NCI-H146 treated with DMSO at 0.1 percent for 48 hours (cell line): ENCODE measurements at regions not wholly inside any gene's neighbourhood (a gene's known extent, or its start where the extent isn't known, plus 50 kb on each side); places are given as distances from the start of the nearest gene placed in this dataset.

Experiments
- DNase-seq: peaks from one replicate; lab custom pipeline; 2025; ENCODE audit not compliant: unreplicated experiment; lab: John Stamatoyannopoulos, UW

- DNase-seq: no peak
These were observed 70.5 kb upstream of the AHR start for GRCh38 chr7:17227766-17228490.

GRCh38 chr7:17229228-17229627 lies 69.2 kb upstream of the AHR start:
- DNase-seq: no peak

GRCh38 chr7:17230099-17230807 lies 68.2 kb upstream of the AHR start:
- DNase-seq: no peak

- no peak for DNase-seq
These were observed 64.8 kb upstream of the AHR start for GRCh38 chr7:17233603-17234002.

GRCh38 chr7:17234030-17234397 lies 64.4 kb upstream of the AHR start:
- no peak for DNase-seq

- no peak for DNase-seq
These were observed 63.9 kb upstream of the AHR start for GRCh38 chr7:17234398-17235031.

GRCh38 chr7:17236171-17236570 lies 62.3 kb upstream of the AHR start:
- no peak for DNase-seq

- no peak for DNase-seq
These were observed 61.8 kb upstream of the AHR start for GRCh38 chr7:17236603-17237002.

- DNase-seq: no peak
These were observed 59.4 kb upstream of the AHR start for GRCh38 chr7:17239046-17239445.

GRCh38 chr7:17239683-17240521 lies 58.5 kb upstream of the AHR start:
- no peak for DNase-seq

GRCh38 chr7:17242504-17242903 lies 55.9 kb upstream of the AHR start:
- no peak for DNase-seq

- DNase-seq: no peak
These were observed 53.7 kb upstream of the AHR start for GRCh38 chr7:17244786-17245185.

- DNase-seq: no peak
These were observed 51.1 kb upstream of the AHR start for GRCh38 chr7:17247357-17247756.

- no peak for DNase-seq
These were observed 49.9 kb upstream of the AHR start for GRCh38 chr7:17248527-17248926.
